ENCODE measurements at regions not wholly inside any gene's neighbourhood (a gene's known extent, or its start where the extent isn't known, plus 50 kb on each side); places are given as distances from the start of the nearest gene placed in this dataset.
"Not testable (repeated sequence)": the region's sequence is repeated elsewhere in the genome, so short reads cannot be mapped to it uniquely, and the experiment has no call there.

DNA sequence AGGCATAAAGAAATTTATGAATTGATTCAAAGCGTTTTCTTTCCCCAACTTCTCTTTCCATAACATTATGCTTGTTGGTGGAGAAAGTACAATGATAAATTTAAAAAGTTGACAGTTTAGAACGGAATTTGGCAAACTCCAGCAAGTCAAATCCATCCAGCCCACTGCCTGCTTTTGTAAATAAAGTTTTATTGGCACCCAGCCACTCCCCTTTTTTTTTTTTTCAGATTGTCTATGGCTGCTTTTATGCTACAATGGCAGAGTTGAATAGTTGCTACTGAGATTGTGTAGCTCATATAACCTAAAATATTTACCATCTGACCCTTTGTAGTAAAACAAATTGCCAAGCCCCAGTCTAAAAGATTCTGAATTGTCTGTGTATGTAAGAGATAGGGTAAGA lies 112.8 kb upstream of the RBMS3 start:
- 90% methylated on average over 2 of the region's 2 CpGs for WGBS
- no peak overlapping the region for H3K27ac ChIP-seq (ENCODE audit: low read length)
- intact Hi-C loops (cut with DNase I), result no loop called here
- DNase-seq, result no peak
- no peaks in the 10 kb centered on the region for H3K27me3 ChIP-seq (ENCODE audit: control insufficient read depth, insufficient read depth)
- no peak overlapping the region for H3K4me3 ChIP-seq (ENCODE audit: low read length)
- peaks cover 2% of the 10 kb centered on the region for H3K4me1 ChIP-seq (ENCODE audit: control insufficient read depth, insufficient read depth, low read length)
- no peaks in the 10 kb centered on the region for H3K9me3 ChIP-seq (ENCODE audit: control insufficient read depth, low read length)
- ATAC-seq, result no peak

DNA sequence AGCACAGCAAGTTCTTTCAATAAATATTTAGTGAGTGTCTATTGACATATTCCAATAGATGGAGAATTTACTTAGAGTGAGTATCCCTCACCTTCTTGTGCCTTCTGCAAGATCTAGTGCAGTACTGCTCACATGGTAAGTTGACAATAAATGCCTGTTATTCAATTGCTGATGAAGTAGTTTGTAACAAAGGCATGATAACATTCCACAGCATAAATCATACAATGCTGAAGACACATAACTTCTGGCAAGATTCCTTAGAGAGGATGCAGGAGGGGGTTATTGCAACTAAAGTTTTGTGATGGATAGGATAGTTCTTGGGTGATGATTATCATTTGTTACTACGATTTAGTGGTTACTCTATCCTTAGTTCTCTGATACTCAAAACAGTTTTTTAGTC lies 112.2 kb upstream of the RBMS3 start:
- WGBS, result 82% methylated on average over 1 of the region's 1 CpG
- Histone ChIP-seq H3K4me1 (ENCODE audit: control insufficient read depth, insufficient read depth, low read length) (peaks cover 2% of the 10 kb centered on the region), H3K27me3 (ENCODE audit: control insufficient read depth, insufficient read depth) (no peaks in the 10 kb centered on the region), H3K9me3 (ENCODE audit: control insufficient read depth, low read length) (no peaks in the 10 kb centered on the region), H3K4me3 (ENCODE audit: low read length) (no peak overlapping the region), H3K27ac (ENCODE audit: low read length) (no peak overlapping the region)
- intact Hi-C loops (cut with DNase I), result no loop called here
- ATAC-seq (no peak), DNase-seq (no peak)

DNA sequence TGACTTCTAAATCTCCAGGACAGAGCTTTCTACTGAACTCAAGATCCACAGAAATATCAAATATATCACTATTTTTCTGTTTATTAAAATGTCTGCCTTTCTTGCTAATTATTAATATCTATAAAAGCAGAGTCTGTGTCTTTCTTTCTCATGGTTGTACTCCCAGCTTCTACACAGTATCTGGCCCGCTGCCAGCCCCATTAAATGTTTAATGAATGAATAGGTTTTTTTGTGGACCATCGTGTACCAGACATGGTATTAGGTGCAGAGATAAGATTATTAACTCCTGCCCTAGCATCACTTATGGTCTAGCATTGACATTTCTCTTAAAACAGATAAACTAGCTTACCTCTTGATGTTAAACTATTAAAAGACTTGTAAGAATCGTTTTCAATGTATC lies 111.4 kb upstream of the RBMS3 start:
- DNase-seq (peak in 1 of 3 donors; percentile 52), ATAC-seq (no peak)
- intact Hi-C loops (cut with DNase I), result no loop called here
- peaks cover 2% of the 10 kb centered on the region for H3K4me1 ChIP-seq (ENCODE audit: control insufficient read depth, insufficient read depth, low read length)
- no peaks in the 10 kb centered on the region for H3K27me3 ChIP-seq (ENCODE audit: control insufficient read depth, insufficient read depth)
- no peak overlapping the region for H3K27ac ChIP-seq (ENCODE audit: low read length)
- WGBS, result 65% methylated on average over 3 of the region's 3 CpGs
- no peak overlapping the region for H3K4me3 ChIP-seq (ENCODE audit: low read length)
- H3K9me3 ChIP-seq (ENCODE audit: control insufficient read depth, low read length), result no peaks in the 10 kb centered on the region

DNA sequence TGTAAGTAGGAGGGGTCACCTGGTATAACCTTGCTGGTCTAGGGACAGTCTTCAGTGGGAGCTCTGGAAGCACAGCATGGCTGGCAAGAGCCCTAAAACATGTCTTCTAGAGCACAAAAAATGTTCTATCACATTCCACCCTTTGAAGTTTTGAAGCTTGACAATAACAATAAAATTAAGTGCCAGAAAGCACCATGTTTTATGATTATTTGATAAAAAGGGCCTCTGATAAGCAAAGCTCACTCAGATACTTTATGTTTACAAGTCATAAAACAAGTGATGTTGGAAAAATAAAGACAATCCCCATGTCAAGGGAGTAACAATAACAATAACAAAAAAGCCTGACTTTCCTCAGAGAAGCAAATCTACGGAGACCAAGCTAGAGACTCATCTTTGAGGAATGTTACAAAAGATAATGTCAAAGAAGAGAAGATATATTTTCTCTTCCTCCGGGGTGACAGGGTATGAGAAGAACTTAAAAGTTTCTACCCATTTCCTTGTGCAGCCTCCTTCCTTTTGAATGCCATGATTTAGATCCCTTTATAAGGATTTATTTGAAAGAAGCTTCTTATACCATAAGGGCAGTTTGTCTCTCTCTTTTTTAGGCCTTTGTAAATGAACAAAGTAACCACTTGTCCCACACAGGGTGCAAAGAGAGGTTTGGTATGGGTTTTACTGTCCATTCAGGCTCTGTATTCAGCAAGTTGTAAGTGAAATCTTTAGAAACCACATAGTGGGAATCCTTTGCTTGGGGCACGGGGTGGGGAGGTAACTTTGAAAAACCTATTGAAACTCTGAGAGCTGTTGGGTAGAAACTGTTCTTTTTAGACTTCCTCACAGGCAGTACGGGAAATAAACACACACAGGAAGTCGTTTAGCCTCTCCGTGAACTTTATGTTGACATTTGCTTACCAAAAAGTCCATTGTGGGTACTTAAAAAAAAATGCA lies 109.6 kb upstream of the RBMS3 start:
- intact Hi-C loops (cut with DNase I), result loop anchor here in 1 of 4 donors (10.0 kb wide), 1 partner anchor 103 kb away; no protein-coding TSS in a partner anchor
- WGBS, result 45% methylated on average over 6 of the region's 6 CpGs
- H3K27ac ChIP-seq (ENCODE audit: low read length), result peak overlapping the region; percentile 64
- H3K27me3 ChIP-seq (ENCODE audit: control insufficient read depth, insufficient read depth), result no peaks in the 10 kb centered on the region
- H3K4me1 ChIP-seq (ENCODE audit: control insufficient read depth, insufficient read depth, low read length), result peaks cover 2% of the 10 kb centered on the region
- ATAC-seq, result peak; percentile 65 to 81
- no peak overlapping the region for H3K4me3 ChIP-seq (ENCODE audit: low read length)
- DNase-seq, result no peak
- H3K9me3 ChIP-seq (ENCODE audit: control insufficient read depth, low read length), result no peaks in the 10 kb centered on the region

DNA sequence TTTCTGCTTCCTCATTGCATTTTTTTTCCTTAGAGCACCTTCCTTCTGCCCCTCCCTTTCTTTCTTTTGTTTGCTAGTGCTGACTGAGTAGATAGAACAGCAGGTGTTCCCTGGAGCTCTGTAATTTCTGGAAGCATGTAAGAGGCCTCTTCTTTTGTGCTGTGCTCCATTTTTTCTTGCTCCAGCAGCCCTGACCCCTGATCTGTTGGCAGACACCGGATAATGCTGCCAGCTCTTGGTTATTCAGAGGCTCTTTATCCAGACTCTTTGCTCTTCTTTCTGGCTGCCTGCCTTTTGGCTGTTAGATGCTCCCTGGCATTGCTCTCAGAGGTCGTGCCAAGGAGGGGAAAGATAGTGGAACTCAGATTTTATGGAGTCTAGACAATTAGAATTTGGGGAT lies 104.4 kb upstream of the RBMS3 start:
- H3K27ac ChIP-seq (ENCODE audit: low read length), result no peak overlapping the region
- intact Hi-C loops (cut with DNase I), result loop anchor here in 1 of 4 donors (10.0 kb wide), 1 partner anchor 98 kb away; no protein-coding TSS in a partner anchor
- DNase-seq (peak; percentile 26 to 58 (median 52)), ATAC-seq (peak; percentile 55 to 80)
- no peaks in the 10 kb centered on the region for H3K27me3 ChIP-seq (ENCODE audit: control insufficient read depth, insufficient read depth)
- H3K4me3 ChIP-seq (ENCODE audit: low read length), result no peak overlapping the region
- H3K9me3 ChIP-seq (ENCODE audit: control insufficient read depth, low read length), result no peaks in the 10 kb centered on the region
- WGBS, result 40% methylated on average over 2 of the region's 2 CpGs
- no peaks in the 10 kb centered on the region for H3K4me1 ChIP-seq (ENCODE audit: control insufficient read depth, insufficient read depth, low read length)

DNA sequence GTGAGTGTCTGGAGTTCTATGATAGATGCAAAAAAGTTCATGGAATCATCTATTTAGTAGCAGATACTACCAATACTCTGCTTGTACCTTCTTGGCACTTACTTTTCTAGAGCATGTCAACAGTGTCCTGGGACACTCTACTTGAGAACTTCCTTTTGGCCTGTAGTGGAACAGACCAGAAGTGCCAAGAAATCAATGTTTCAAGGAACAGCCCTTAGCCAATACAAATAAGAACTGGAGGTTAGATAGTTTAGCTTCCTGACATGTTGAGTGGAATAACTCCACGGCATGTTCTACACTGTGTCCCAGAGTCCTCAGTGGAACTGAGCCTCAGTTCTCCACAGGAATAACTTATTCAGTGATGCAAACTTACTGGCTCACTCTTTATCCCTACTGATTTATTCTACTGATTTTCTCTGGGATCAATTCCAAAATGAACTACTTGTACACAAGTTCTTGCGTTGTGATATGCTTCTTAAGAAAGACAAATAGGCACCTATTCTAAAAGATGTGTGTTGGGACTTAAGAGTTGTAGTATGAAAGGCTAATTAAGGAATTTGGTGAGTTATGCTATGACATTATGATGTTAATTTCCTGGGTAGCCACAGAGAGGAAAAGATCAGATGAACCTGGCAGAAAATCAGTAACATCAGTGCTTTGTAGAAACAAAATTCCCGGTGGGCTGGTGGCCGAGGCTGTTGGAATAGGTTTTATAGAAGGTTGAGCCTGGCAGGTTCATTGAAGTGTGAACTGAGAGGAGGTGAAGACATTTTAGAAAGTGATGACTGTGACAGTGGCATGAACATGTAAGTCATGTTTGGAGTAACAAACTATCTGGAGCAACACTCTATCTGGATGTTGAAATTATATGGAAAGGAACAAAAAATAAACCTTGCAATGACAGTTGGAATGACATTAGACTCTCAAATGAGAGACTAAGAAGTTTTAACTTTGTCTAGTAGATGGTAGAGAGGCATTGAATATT lies 101.8 kb upstream of the RBMS3 start:
- ATAC-seq, result peak; percentile 86 to 89
- Histone ChIP-seq H3K27me3 (ENCODE audit: control insufficient read depth, insufficient read depth) (no peaks in the 10 kb centered on the region), H3K4me1 (ENCODE audit: control insufficient read depth, insufficient read depth, low read length) (no peaks in the 10 kb centered on the region), H3K9me3 (ENCODE audit: control insufficient read depth, low read length) (no peaks in the 10 kb centered on the region), H3K4me3 (ENCODE audit: low read length) (no peak overlapping the region), H3K27ac (ENCODE audit: low read length) (no peak overlapping the region)
- DNase-seq, result peak in 1 of 3 donors; percentile 48
- intact Hi-C loops (cut with DNase I), result loop anchor here in 1 of 4 donors (10.0 kb wide), 1 partner anchor 96 kb away; no protein-coding TSS in a partner anchor
- WGBS, result 40% methylated on average over 4 of the region's 4 CpGs

GRCh38 chr3:29181149-29181780 lies 99.6 kb upstream of the RBMS3 start:
- no peaks in the 10 kb centered on the region for H3K4me1 ChIP-seq (ENCODE audit: control insufficient read depth, insufficient read depth, low read length)
- DNase-seq, result no peak
- WGBS, result 75% methylated on average over 7 of the region's 7 CpGs
- H3K27ac ChIP-seq (ENCODE audit: low read length), result no peak overlapping the region
- intact Hi-C loops (cut with DNase I), result no loop called here
- H3K4me3 ChIP-seq (ENCODE audit: low read length), result no peak overlapping the region
- no peak for ATAC-seq
- H3K9me3 ChIP-seq (ENCODE audit: control insufficient read depth, low read length), result no peaks in the 10 kb centered on the region
- H3K27me3 ChIP-seq (ENCODE audit: control insufficient read depth, insufficient read depth), result no peaks in the 10 kb centered on the region

DNA sequence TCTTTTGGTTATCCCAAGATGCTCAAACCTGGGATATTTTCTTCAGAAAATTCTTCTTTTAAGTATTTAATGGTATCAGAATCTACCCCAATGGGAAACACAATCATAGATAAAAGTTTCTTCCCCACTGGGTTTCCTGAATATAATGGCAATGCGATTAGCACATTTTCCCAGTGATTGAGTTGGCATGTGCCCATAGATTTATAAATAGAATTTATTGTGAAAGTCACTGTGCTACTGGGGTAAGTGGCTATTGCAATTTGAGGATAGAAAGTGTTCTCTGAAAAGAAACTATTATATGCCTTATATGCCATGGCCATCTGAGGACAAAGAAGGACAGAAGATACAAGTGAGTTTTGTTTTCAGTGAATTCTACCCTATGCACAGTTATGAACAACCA lies 99.0 kb upstream of the RBMS3 start:
- Histone ChIP-seq H3K27ac (ENCODE audit: low read length) (no peak overlapping the region), H3K27me3 (ENCODE audit: control insufficient read depth, insufficient read depth) (no peaks in the 10 kb centered on the region), H3K4me1 (ENCODE audit: control insufficient read depth, insufficient read depth, low read length) (no peaks in the 10 kb centered on the region), H3K4me3 (ENCODE audit: low read length) (no peak overlapping the region), H3K9me3 (ENCODE audit: control insufficient read depth, low read length) (no peaks in the 10 kb centered on the region)
- WGBS, result 43% methylated on average over 1 of the region's 1 CpG
- intact Hi-C loops (cut with DNase I), result no loop called here
- ATAC-seq, result peak; percentile 28 to 35
- no peak for DNase-seq

DNA sequence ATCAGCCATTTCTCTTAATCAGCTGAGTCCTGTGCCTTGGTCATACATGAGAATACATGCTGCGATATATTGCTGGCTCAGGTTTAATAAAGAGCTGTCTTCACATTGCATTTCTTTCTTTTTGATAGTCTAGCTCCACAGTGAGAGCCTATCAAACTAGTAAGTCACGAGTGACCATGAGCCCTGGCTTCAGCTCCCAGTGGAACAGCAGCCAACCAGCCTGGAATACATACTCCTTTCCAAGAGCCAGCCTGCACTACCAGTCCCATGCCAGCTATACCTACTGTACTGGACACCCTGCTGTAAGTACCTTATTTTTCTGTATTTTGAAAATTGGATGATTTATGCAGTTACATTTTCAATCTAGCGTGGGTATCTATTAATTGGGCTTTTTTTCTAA lies 98.0 kb upstream of the RBMS3 start:
- ATAC-seq, result peak; percentile 51 to 73
- H3K27ac ChIP-seq (ENCODE audit: low read length); H3K4me1 ChIP-seq (ENCODE audit: control insufficient read depth, insufficient read depth, low read length); H3K27me3 ChIP-seq (ENCODE audit: control insufficient read depth, insufficient read depth); H3K9me3 ChIP-seq (ENCODE audit: control insufficient read depth, low read length); H3K4me3 ChIP-seq (ENCODE audit: low read length); DNase-seq; intact Hi-C loops (cut with DNase I): not testable (repeated sequence)
- WGBS, result 65% methylated on average over 3 of the region's 3 CpGs

GRCh38 chr3:29183346-29184087 lies 97.4 kb upstream of the RBMS3 start:
- 89% methylated on average over 8 of the region's 8 CpGs for WGBS
- no peak for DNase-seq
- intact Hi-C loops (cut with DNase I), result no loop called here
- ATAC-seq, result no peak
- Histone ChIP-seq H3K27me3 (ENCODE audit: control insufficient read depth, insufficient read depth) (no peaks in the 10 kb centered on the region), H3K4me3 (ENCODE audit: low read length) (no peak overlapping the region), H3K27ac (ENCODE audit: low read length) (no peak overlapping the region), H3K9me3 (ENCODE audit: control insufficient read depth, low read length) (no peaks in the 10 kb centered on the region), H3K4me1 (ENCODE audit: control insufficient read depth, insufficient read depth, low read length) (no peaks in the 10 kb centered on the region)
